Neuronal stem cell (in vitro differentiated cells): ENCODE measurements at regions not wholly inside any gene's neighbourhood (a gene's known extent, or its start where the extent isn't known, plus 50 kb on each side); places are given as distances from the start of the nearest gene placed in this dataset.
"Not testable (repeated sequence)": the region's sequence is repeated elsewhere in the genome, so short reads cannot be mapped to it uniquely, and the experiment has no call there.

Source experiments
- DNase-seq: peaks from one replicate; pipeline ENCODE4 v3.0.0-alpha.2; 2013; ENCODE audit warnings: low spot score
- H2AFZ ChIP-seq: one replicate; pipeline ENCODE4 v1.6.1; 2013; ENCODE audit warnings: mild to moderate bottlenecking, low read length, inconsistent platforms
- H2AK5ac ChIP-seq: 2 replicates; pipeline ENCODE4 v1.6.1; 2013; ENCODE audit warnings: low read depth, mild to moderate bottlenecking, inconsistent platforms, low read length, moderate library complexity, mixed read lengths
- H2BK120ac ChIP-seq: 2 replicates; pipeline ENCODE4 v1.6.1; 2013; ENCODE audit warnings: low read depth, mild to moderate bottlenecking, inconsistent platforms, low read length, moderate library complexity, mixed read lengths
- H2BK12ac ChIP-seq: one replicate; pipeline ENCODE4 v1.6.1; 2013; ENCODE audit warnings: low read length, inconsistent platforms
- H2BK15ac ChIP-seq: 2 replicates; pipeline ENCODE4 v1.6.1; 2013; ENCODE audit warnings: mild to moderate bottlenecking, low read length, inconsistent platforms, mixed read lengths
- H2BK5ac ChIP-seq: one replicate; pipeline ENCODE4 v1.6.1; 2013; ENCODE audit warnings: inconsistent platforms, mild to moderate bottlenecking, low read length, moderate library complexity
- H3K14ac ChIP-seq: one replicate; pipeline ENCODE4 v1.6.1; 2013; ENCODE audit warnings: low read length, inconsistent platforms
- H3K18ac ChIP-seq: 2 replicates; pipeline ENCODE4 v1.6.1; 2013; ENCODE audit warnings: low read length, inconsistent platforms
- H3K23ac ChIP-seq: 2 replicates; pipeline ENCODE4 v1.6.1; 2013; ENCODE audit warnings: low read depth, mild to moderate bottlenecking, mixed read lengths, low read length, inconsistent platforms; ENCODE audit not compliant: poor library complexity
- H3K27ac ChIP-seq: replicated peaks from 3 replicates; pipeline ENCODE4 v1.5.1; 2013; ENCODE audit warnings: low read length, inconsistent platforms
- H3K27me3 ChIP-seq, 3 experiments: 2 replicates each; pipeline ENCODE4 v1.6.1; 2013; ENCODE audit warnings: low read length in 3 of 3, mild to moderate bottlenecking in 2 of 3, inconsistent platforms in 1 of 3, low read depth in 1 of 3, mixed read lengths in 1 of 3, moderate library complexity in 1 of 3; ENCODE audit not compliant: control insufficient read depth in 3 of 3, insufficient read depth in 3 of 3
- H3K36me3 ChIP-seq, 2 donors: replicated peaks in 1 of 2; 2 replicates each; pipeline ENCODE4 v1.6.1; 2013; ENCODE audit warnings: low read length in 2 of 2; ENCODE audit not compliant: control insufficient read depth in 2 of 2, insufficient read depth in 2 of 2
- H3K4ac ChIP-seq: 2 replicates; pipeline ENCODE4 v1.6.1; 2013; ENCODE audit warnings: inconsistent platforms, mild to moderate bottlenecking, low read length, moderate library complexity
- H3K4me1 ChIP-seq, 2 donors: 1 replicate in 1 of 2; 2 replicates in 1 of 2; pipeline ENCODE4 v1.6.1; 2013; ENCODE audit warnings: low read length in 2 of 2, low read depth in 1 of 2; ENCODE audit not compliant: control insufficient read depth in 2 of 2, insufficient read depth in 1 of 2
- H3K4me2 ChIP-seq: one replicate; pipeline ENCODE4 v1.6.1; 2013; ENCODE audit warnings: mild to moderate bottlenecking, low read length, inconsistent platforms; ENCODE audit not compliant: insufficient read depth, poor library complexity, severe bottlenecking
- H3K4me3 ChIP-seq, 2 donors: 2 replicates each; pipeline ENCODE4 v1.5.1; 2013; ENCODE audit warnings: low read length in 2 of 2, mild to moderate bottlenecking in 2 of 2, inconsistent platforms in 1 of 2, moderate library complexity in 1 of 2
- H3K79me1 ChIP-seq: one replicate; pipeline ENCODE4 v1.6.1; 2013; ENCODE audit warnings: low read depth, mild to moderate bottlenecking, inconsistent platforms, low read length, moderate library complexity
- H3K9ac ChIP-seq: one replicate; pipeline ENCODE4 v1.6.1; 2013; ENCODE audit warnings: mild to moderate bottlenecking, low read depth, low read length, inconsistent platforms; ENCODE audit not compliant: poor library complexity
- H3K9me3 ChIP-seq, 2 donors: replicated peaks in 1 of 2; 2 replicates each; pipeline versions ENCODE3 to v1.6.1; 2013; ENCODE audit warnings: low read length in 2 of 2, mild to moderate bottlenecking in 2 of 2, inconsistent platforms in 1 of 2, low read depth in 1 of 2, mixed read lengths in 1 of 2, moderate library complexity in 1 of 2; ENCODE audit not compliant: control insufficient read depth in 2 of 2, insufficient read depth in 1 of 2
- H4K8ac ChIP-seq: one replicate; pipeline ENCODE4 v1.6.1; 2013; ENCODE audit warnings: low read depth, mild to moderate bottlenecking, inconsistent platforms, low read length, moderate library complexity
- H4K91ac ChIP-seq: one replicate; pipeline ENCODE4 v1.6.1; 2013; ENCODE audit warnings: low read length, low read depth, mild to moderate bottlenecking, inconsistent platforms; ENCODE audit not compliant: poor library complexity
- WGBS, 2 donors: extraction: QIAGEN DNeasy Blood & Tissue Kit; methylation state at CpG; one replicate each; pipeline ENCODE4 v1.1.7; 2013; ENCODE audit warnings: missing lambda C conversion rate in 2 of 2, mixed read lengths in 1 of 2; ENCODE audit not compliant: insufficient read length in 2 of 2, insufficient replicate concordance in 1 of 2; ENCODE audit errors: extremely low coverage in 2 of 2; 5-methylcytosine and 5-hydroxymethylcytosine counted together

GRCh38 chr7:119633812-119634211 lies 639.2 kb upstream of the KCND2 start:
- H3K36me3 ChIP-seq, H3K4me2 ChIP-seq, H3K9me3 ChIP-seq, H3K4ac ChIP-seq, H3K4me1 ChIP-seq, H3K4me3 ChIP-seq, H4K8ac ChIP-seq, H3K23ac ChIP-seq, H2BK5ac ChIP-seq, H2AFZ ChIP-seq, H3K9ac ChIP-seq, H3K18ac ChIP-seq, H3K79me1 ChIP-seq, DNase-seq, H2BK15ac ChIP-seq, H4K91ac ChIP-seq, H3K14ac ChIP-seq, H2BK12ac ChIP-seq, H2AK5ac ChIP-seq, H3K27ac ChIP-seq, H3K27me3 ChIP-seq, H2BK120ac ChIP-seq: not testable (repeated sequence)
- no CpG with 5 or more reads among the region's 2 CpGs for WGBS, 2 donors

DNA sequence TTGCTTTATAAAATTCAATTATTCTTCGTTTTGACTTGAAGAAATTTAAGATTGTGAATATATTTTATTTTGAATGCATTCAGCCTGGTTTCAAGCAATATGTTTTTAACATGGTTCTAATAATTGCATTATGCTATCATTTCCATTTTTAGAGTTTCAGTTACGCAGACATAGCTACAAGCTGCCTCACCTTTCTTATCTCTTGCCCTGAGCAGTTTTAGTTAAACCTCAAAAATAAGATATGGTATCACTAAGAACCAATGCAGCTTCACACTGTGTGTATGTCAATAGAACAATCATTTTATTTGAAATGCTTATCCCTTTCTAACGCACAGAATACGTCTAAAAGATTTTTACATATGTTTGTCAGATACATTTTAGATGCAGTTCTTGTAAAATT lies 632.6 kb upstream of the KCND2 start:
- H2BK120ac ChIP-seq, result no peak overlapping the region
- H3K27me3 ChIP-seq, result no peaks in the 10 kb centered on the region
- H3K18ac ChIP-seq, result no peak overlapping the region
- no peak overlapping the region for H3K23ac ChIP-seq
- H3K4me2 ChIP-seq, result no peak overlapping the region
- H2AFZ ChIP-seq, result no peak overlapping the region
- no peak overlapping the region for H2BK5ac ChIP-seq
- no peak overlapping the region for H2AK5ac ChIP-seq
- no peaks in the 10 kb centered on the region for H3K79me1 ChIP-seq
- no peak overlapping the region for H2BK15ac ChIP-seq
- no CpG with 5 or more reads among the region's 4 CpGs for WGBS, 2 donors
- no peaks in the 10 kb centered on the region for H3K36me3 ChIP-seq
- no peak overlapping the region for H2BK12ac ChIP-seq
- H3K9ac ChIP-seq, result no peak overlapping the region
- H4K91ac ChIP-seq, result no peak overlapping the region
- no peaks in the 10 kb centered on the region for H3K9me3 ChIP-seq
- no peak for DNase-seq
- no peak overlapping the region for H3K14ac ChIP-seq
- H3K27ac ChIP-seq, result no peak overlapping the region
- H3K4me3 ChIP-seq, result no peak overlapping the region
- H4K8ac ChIP-seq, result no peak overlapping the region
- no peaks in the 10 kb centered on the region for H3K4me1 ChIP-seq
- H3K4ac ChIP-seq, result no peak overlapping the region

GRCh38 chr7:119640861-119641260 lies 632.1 kb upstream of the KCND2 start:
- Histone ChIP-seq H3K4me1 (no peaks in the 10 kb centered on the region), H2BK5ac (no peak overlapping the region), H4K8ac (no peak overlapping the region), H3K27ac (no peak overlapping the region), H3K9me3 (no peaks in the 10 kb centered on the region), H2BK15ac (no peak overlapping the region), H3K14ac (no peak overlapping the region), H2BK12ac (no peak overlapping the region), H3K23ac (no peak overlapping the region), H3K4ac (no peak overlapping the region), H3K4me2 (no peak overlapping the region), H2AK5ac (no peak overlapping the region), H3K9ac (no peak overlapping the region), H2AFZ (no peak overlapping the region), H4K91ac (no peak overlapping the region), H3K18ac (no peak overlapping the region), H2BK120ac (no peak overlapping the region), H3K27me3 (no peaks in the 10 kb centered on the region), H3K4me3 (no peak overlapping the region), H3K79me1 (no peaks in the 10 kb centered on the region), H3K36me3 (no peaks in the 10 kb centered on the region)
- DNase-seq, result no peak
- WGBS, 2 donors, result no CpG with 5 or more reads among the region's 4 CpGs

DNA sequence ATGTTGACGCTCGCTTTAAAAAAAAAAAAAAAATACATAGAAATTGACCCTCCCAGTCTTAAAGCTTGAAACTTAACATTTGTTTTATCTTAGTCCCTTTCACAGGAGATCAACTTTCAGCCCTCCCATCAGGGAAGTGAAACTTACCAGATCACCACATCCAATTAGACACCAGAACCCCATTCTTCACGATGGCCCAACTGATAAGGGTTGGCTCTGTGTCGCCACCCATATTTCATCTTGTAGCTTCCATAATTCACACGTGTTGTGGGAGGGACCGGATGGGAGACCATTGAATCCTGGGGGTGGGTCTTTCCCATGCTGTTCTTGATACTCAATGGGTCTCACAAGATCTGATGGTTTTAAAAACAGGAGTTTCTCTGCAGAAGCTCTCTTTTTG lies 629.4 kb upstream of the KCND2 start:
- no peak overlapping the region for H4K8ac ChIP-seq
- H2AK5ac ChIP-seq, result no peak overlapping the region
- no peak overlapping the region for H3K4ac ChIP-seq
- H3K79me1 ChIP-seq, result no peaks in the 10 kb centered on the region
- no peak overlapping the region for H4K91ac ChIP-seq
- H3K4me3 ChIP-seq, result no peak overlapping the region
- no peak overlapping the region for H3K9ac ChIP-seq
- H3K18ac ChIP-seq, result no peak overlapping the region
- no peak overlapping the region for H2BK12ac ChIP-seq
- no peak overlapping the region for H2BK120ac ChIP-seq
- no CpG with 5 or more reads among the region's 6 CpGs for WGBS, 2 donors
- H3K4me1 ChIP-seq, result no peaks in the 10 kb centered on the region
- no peak overlapping the region for H2AFZ ChIP-seq
- H3K14ac ChIP-seq, result no peak overlapping the region
- H3K4me2 ChIP-seq, result no peak overlapping the region
- H3K27ac ChIP-seq, result no peak overlapping the region
- no peaks in the 10 kb centered on the region for H3K27me3 ChIP-seq
- no peak overlapping the region for H2BK5ac ChIP-seq
- no peaks in the 10 kb centered on the region for H3K9me3 ChIP-seq
- H2BK15ac ChIP-seq, result no peak overlapping the region
- H3K23ac ChIP-seq, result no peak overlapping the region
- H3K36me3 ChIP-seq, result no peaks in the 10 kb centered on the region
- DNase-seq, result no peak
